ENCODE measurements at regions not wholly inside any gene's neighbourhood (a gene's known extent, or its start where the extent isn't known, plus 50 kb on each side); places are given as distances from the start of the nearest gene placed in this dataset.

DNA sequence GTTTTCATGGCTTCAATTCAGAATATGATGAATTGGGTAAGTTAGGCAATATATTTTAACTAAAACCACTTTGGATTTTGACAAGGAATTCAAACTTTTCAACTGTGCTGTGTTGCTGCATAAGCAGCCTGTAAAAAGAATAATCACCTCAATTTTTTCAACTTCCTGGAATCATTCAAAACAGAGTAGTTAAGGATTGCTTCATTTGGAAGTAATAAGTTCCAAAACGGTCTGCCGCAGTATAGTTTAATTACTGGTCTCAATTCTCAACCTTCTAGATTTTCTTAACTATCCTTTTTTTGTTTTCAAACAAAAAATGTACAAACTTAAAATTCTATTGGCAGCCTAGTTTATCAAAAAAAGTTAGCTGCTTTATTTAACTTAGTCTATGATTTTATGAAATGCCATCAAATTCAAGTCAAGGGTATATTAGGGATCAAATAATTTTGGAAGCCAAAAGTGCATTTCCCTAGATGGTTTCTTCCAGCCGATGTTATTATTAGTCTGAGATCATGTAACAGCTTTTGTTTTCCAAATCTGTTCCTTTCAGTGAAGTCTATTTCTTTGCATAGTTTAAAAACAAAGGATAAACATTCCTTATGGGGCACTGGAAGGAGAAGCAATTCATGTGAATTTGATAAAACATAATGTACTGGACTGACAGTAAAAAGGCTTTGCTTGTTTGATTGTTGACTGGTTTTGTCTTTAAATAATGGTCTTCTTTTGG is 76.1 kb upstream of the ETAA1 start:
- H3K27ac Mint-ChIP-seq = peak overlapping the region in 2 of 3 experiments; percentile 65 to 72; a peak in 3 of 7 replicates
- H3K4ac ChIP-seq (ENCODE audit: low read depth, low read length) = no peak overlapping the region
- no peak overlapping the region for H2BK120ac ChIP-seq (ENCODE audit: low read depth, low read length, poor library complexity, severe bottlenecking)
- H3K79me1 ChIP-seq (ENCODE audit: insufficient read depth, low read depth, low read length, poor library complexity, severe bottlenecking) = no peaks in the 10 kb centered on the region
- no peak overlapping the region for H3K27ac ChIP-seq (ENCODE audit: insufficient read length, low read depth, low read length)
- no peak overlapping the region for H3K4me2 ChIP-seq (ENCODE audit: insufficient read depth, insufficient read length, low read length)
- H3K79me2 ChIP-seq (ENCODE audit: insufficient read depth, low read length) = no peaks in the 10 kb centered on the region
- no peak overlapping the region for H2AK5ac ChIP-seq (ENCODE audit: insufficient read length, low read length)
- H3K27me3 Mint-ChIP-seq (ENCODE audit: low read depth) = no peaks in the 10 kb centered on the region
- no peaks in the 10 kb centered on the region for H3K27me3 ChIP-seq (ENCODE audit: insufficient read depth, low read length)
- no peak overlapping the region for H3K9ac ChIP-seq (ENCODE audit: extremely low read depth, insufficient read length, low read length)
- no peak overlapping the region for H2BK20ac ChIP-seq (ENCODE audit: low read depth, low read length, poor library complexity, severe bottlenecking)
- no peaks in the 10 kb centered on the region for H3K36me3 Mint-ChIP-seq (ENCODE audit: insufficient read depth in 1 of 3, low read depth in 3 of 3)
- no peak overlapping the region for H4K8ac ChIP-seq (replicated peaks; ENCODE audit: insufficient read length, low read depth, low read length)
- H3K4me1 Mint-ChIP-seq = peaks cover 58 to 65% of the 10 kb centered on the region in 2 experiments
- H3K9me3 Mint-ChIP-seq = no peaks in the 10 kb centered on the region
- H3K9me3 ChIP-seq (ENCODE audit: control insufficient read depth, low read depth, low read length) = no peaks in the 10 kb centered on the region
- H3K18ac ChIP-seq (ENCODE audit: insufficient read length, low read depth, low read length) = no peak overlapping the region
- no CpG with 5 or more reads among the region's 3 CpGs for WGBS (ENCODE audit: extremely low coverage, insufficient read length, low lambda C conversion rate)
- H3K14ac ChIP-seq (ENCODE audit: insufficient read depth, low read length) = no peak overlapping the region
- peaks cover 13% of the 10 kb centered on the region; the same call in 1 of the 2 replicates for H3K4me1 ChIP-seq (ENCODE audit: insufficient read depth, low read length)
- no peak overlapping the region for H3T11ph ChIP-seq (ENCODE audit: low read length)
- no peak for TF ChIP-seq CTCF (conservative IDR thresholded peaks at IDR 0.05)
- H2BK5ac ChIP-seq (ENCODE audit: insufficient read length, low read length) = no peak overlapping the region
- no peak overlapping the region for H2AFZ ChIP-seq (ENCODE audit: low read length)
- H4K91ac ChIP-seq (ENCODE audit: insufficient read length, low read depth, low read length) = no peak overlapping the region
- DNase-seq = no peak
- H3K23ac ChIP-seq (ENCODE audit: insufficient read length, low read depth, low read length) = no peak overlapping the region
- H4K5ac ChIP-seq (ENCODE audit: insufficient read length, low read depth, low read length) = no peak overlapping the region
- H4K20me1 ChIP-seq (ENCODE audit: control insufficient read depth, insufficient read depth, insufficient read length) = no peaks in the 10 kb centered on the region
- H2BK12ac ChIP-seq (ENCODE audit: insufficient read length, low read depth, low read length) = no peak overlapping the region
- H3K23me2 ChIP-seq (ENCODE audit: insufficient read length, low read depth, low read length, poor library complexity, severe bottlenecking) = no peaks in the 10 kb centered on the region
- H3K56ac ChIP-seq (ENCODE audit: insufficient read length, low read depth, low read length) = no peak overlapping the region
- H3K4me3 Mint-ChIP-seq = no peak overlapping the region
- no peak overlapping the region for H2BK15ac ChIP-seq (ENCODE audit: low read depth, low read length)

Data from H9 (cell line).